ENCODE measurements at regions not wholly inside any gene's neighbourhood (a gene's known extent, or its start where the extent isn't known, plus 50 kb on each side); places are given as distances from the start of the nearest gene placed in this dataset.

GRCh38 chr16:6932871-6933385 lies 399.7 kb upstream of the RBFOX1 start:
- no peak overlapping the region for H3K27ac ChIP-seq (ENCODE audit: low read depth in 2 of 2, low read length in 2 of 2)
- no peak overlapping the region for H3K9ac ChIP-seq (ENCODE audit: low read depth in 1 of 2, low read length in 2 of 2)
- no peaks in the 10 kb centered on the region for H3K27me3 ChIP-seq (ENCODE audit: control insufficient read depth in 2 of 2, insufficient read depth in 2 of 2, low read length in 2 of 2)
- no peaks in the 10 kb centered on the region for H3K36me3 ChIP-seq (ENCODE audit: control insufficient read depth in 2 of 2, insufficient read depth in 2 of 2, low read length in 2 of 2)
- H3K4me1 ChIP-seq (ENCODE audit: control insufficient read depth in 2 of 2, insufficient read depth in 2 of 2, low read length in 2 of 2), result no peaks in the 10 kb centered on the region
- no peak overlapping the region for H3K4me3 ChIP-seq (ENCODE audit: low read length in 2 of 2)
- no peaks in the 10 kb centered on the region for H3K9me3 ChIP-seq (ENCODE audit: control insufficient read depth in 2 of 2, low read length in 2 of 2)

- Histone ChIP-seq H3K4me3 (ENCODE audit: low read length in 2 of 2) (no peak overlapping the region), H3K27me3 (ENCODE audit: control insufficient read depth in 2 of 2, insufficient read depth in 2 of 2, low read length in 2 of 2) (no peaks in the 10 kb centered on the region), H3K27ac (ENCODE audit: low read depth in 2 of 2, low read length in 2 of 2) (no peak overlapping the region), H3K9ac (ENCODE audit: low read depth in 1 of 2, low read length in 2 of 2) (no peak overlapping the region), H3K36me3 (ENCODE audit: control insufficient read depth in 2 of 2, insufficient read depth in 2 of 2, low read length in 2 of 2) (no peaks in the 10 kb centered on the region), H3K9me3 (ENCODE audit: control insufficient read depth in 2 of 2, low read length in 2 of 2) (no peaks in the 10 kb centered on the region), H3K4me1 (ENCODE audit: control insufficient read depth in 2 of 2, insufficient read depth in 2 of 2, low read length in 2 of 2) (no peaks in the 10 kb centered on the region)
These were observed 402.8 kb upstream of the RBFOX1 start for GRCh38 chr16:6929868-6930267.

- Histone ChIP-seq H3K9me3 (ENCODE audit: control insufficient read depth in 2 of 2, low read length in 2 of 2) (no peaks in the 10 kb centered on the region), H3K27ac (ENCODE audit: low read depth in 2 of 2, low read length in 2 of 2) (no peak overlapping the region), H3K27me3 (ENCODE audit: control insufficient read depth in 2 of 2, insufficient read depth in 2 of 2, low read length in 2 of 2) (no peaks in the 10 kb centered on the region), H3K36me3 (ENCODE audit: control insufficient read depth in 2 of 2, insufficient read depth in 2 of 2, low read length in 2 of 2) (no peaks in the 10 kb centered on the region), H3K4me3 (ENCODE audit: low read length in 2 of 2) (no peak overlapping the region), H3K4me1 (ENCODE audit: control insufficient read depth in 2 of 2, insufficient read depth in 2 of 2, low read length in 2 of 2) (no peaks in the 10 kb centered on the region), H3K9ac (ENCODE audit: low read depth in 1 of 2, low read length in 2 of 2) (no peak overlapping the region)
These were observed 405.9 kb upstream of the RBFOX1 start for GRCh38 chr16:6926762-6927161.

- H3K27ac ChIP-seq (ENCODE audit: low read depth in 2 of 2, low read length in 2 of 2), result no peak overlapping the region
- H3K9me3 ChIP-seq (ENCODE audit: control insufficient read depth in 2 of 2, low read length in 2 of 2), result no peaks in the 10 kb centered on the region
- no peaks in the 10 kb centered on the region for H3K27me3 ChIP-seq (ENCODE audit: control insufficient read depth in 2 of 2, insufficient read depth in 2 of 2, low read length in 2 of 2)
- no peaks in the 10 kb centered on the region for H3K4me1 ChIP-seq (ENCODE audit: control insufficient read depth in 2 of 2, insufficient read depth in 2 of 2, low read length in 2 of 2)
- no peaks in the 10 kb centered on the region for H3K36me3 ChIP-seq (ENCODE audit: control insufficient read depth in 2 of 2, insufficient read depth in 2 of 2, low read length in 2 of 2)
- no peak overlapping the region for H3K9ac ChIP-seq (ENCODE audit: low read depth in 1 of 2, low read length in 2 of 2)
- H3K4me3 ChIP-seq (ENCODE audit: low read length in 2 of 2), result no peak overlapping the region
These were observed 406.3 kb upstream of the RBFOX1 start for GRCh38 chr16:6926341-6926740.

- Histone ChIP-seq H3K4me1 (ENCODE audit: control insufficient read depth in 2 of 2, insufficient read depth in 2 of 2, low read length in 2 of 2) (no peaks in the 10 kb centered on the region), H3K36me3 (ENCODE audit: control insufficient read depth in 2 of 2, insufficient read depth in 2 of 2, low read length in 2 of 2) (no peaks in the 10 kb centered on the region), H3K9ac (ENCODE audit: low read depth in 1 of 2, low read length in 2 of 2) (no peak overlapping the region), H3K27ac (ENCODE audit: low read depth in 2 of 2, low read length in 2 of 2) (no peak overlapping the region), H3K4me3 (ENCODE audit: low read length in 2 of 2) (no peak overlapping the region), H3K9me3 (ENCODE audit: control insufficient read depth in 2 of 2, low read length in 2 of 2) (peaks cover 0 to 3% of the 10 kb centered on the region in 2 donors), H3K27me3 (ENCODE audit: control insufficient read depth in 2 of 2, insufficient read depth in 2 of 2, low read length in 2 of 2) (no peaks in the 10 kb centered on the region)
These were observed 414.0 kb upstream of the RBFOX1 start for GRCh38 chr16:6918646-6919045.

- Histone ChIP-seq H3K27me3 (ENCODE audit: control insufficient read depth in 2 of 2, insufficient read depth in 2 of 2, low read length in 2 of 2) (no peaks in the 10 kb centered on the region), H3K4me1 (ENCODE audit: control insufficient read depth in 2 of 2, insufficient read depth in 2 of 2, low read length in 2 of 2) (no peaks in the 10 kb centered on the region), H3K9me3 (ENCODE audit: control insufficient read depth in 2 of 2, low read length in 2 of 2) (peaks cover 0 to 3% of the 10 kb centered on the region in 2 donors), H3K9ac (ENCODE audit: low read depth in 1 of 2, low read length in 2 of 2) (no peak overlapping the region), H3K27ac (ENCODE audit: low read depth in 2 of 2, low read length in 2 of 2) (no peak overlapping the region), H3K36me3 (ENCODE audit: control insufficient read depth in 2 of 2, insufficient read depth in 2 of 2, low read length in 2 of 2) (no peaks in the 10 kb centered on the region), H3K4me3 (ENCODE audit: low read length in 2 of 2) (no peak overlapping the region)
These were observed 415.7 kb upstream of the RBFOX1 start for GRCh38 chr16:6916946-6917345.

- Histone ChIP-seq H3K4me1 (ENCODE audit: control insufficient read depth in 2 of 2, insufficient read depth in 2 of 2, low read length in 2 of 2) (no peaks in the 10 kb centered on the region), H3K9me3 (ENCODE audit: control insufficient read depth in 2 of 2, low read length in 2 of 2) (peaks cover 0 to 1% of the 10 kb centered on the region in 2 donors), H3K27ac (ENCODE audit: low read depth in 2 of 2, low read length in 2 of 2) (no peak overlapping the region), H3K9ac (ENCODE audit: low read depth in 1 of 2, low read length in 2 of 2) (no peak overlapping the region), H3K36me3 (ENCODE audit: control insufficient read depth in 2 of 2, insufficient read depth in 2 of 2, low read length in 2 of 2) (no peaks in the 10 kb centered on the region), H3K27me3 (ENCODE audit: control insufficient read depth in 2 of 2, insufficient read depth in 2 of 2, low read length in 2 of 2) (no peaks in the 10 kb centered on the region), H3K4me3 (ENCODE audit: low read length in 2 of 2) (no peak overlapping the region)
These were observed 419.1 kb upstream of the RBFOX1 start for GRCh38 chr16:6913566-6913965.

GRCh38 chr16:6910301-6910700 lies 422.3 kb upstream of the RBFOX1 start:
- Histone ChIP-seq H3K4me3 (ENCODE audit: low read length in 2 of 2) (no peak overlapping the region), H3K9me3 (ENCODE audit: control insufficient read depth in 2 of 2, low read length in 2 of 2) (no peaks in the 10 kb centered on the region), H3K36me3 (ENCODE audit: control insufficient read depth in 2 of 2, insufficient read depth in 2 of 2, low read length in 2 of 2) (no peaks in the 10 kb centered on the region), H3K9ac (ENCODE audit: low read depth in 1 of 2, low read length in 2 of 2) (no peak overlapping the region), H3K27me3 (ENCODE audit: control insufficient read depth in 2 of 2, insufficient read depth in 2 of 2, low read length in 2 of 2) (no peaks in the 10 kb centered on the region), H3K4me1 (ENCODE audit: control insufficient read depth in 2 of 2, insufficient read depth in 2 of 2, low read length in 2 of 2) (no peaks in the 10 kb centered on the region), H3K27ac (ENCODE audit: low read depth in 2 of 2, low read length in 2 of 2) (no peak overlapping the region)

- Histone ChIP-seq H3K27ac (ENCODE audit: low read depth in 2 of 2, low read length in 2 of 2) (no peak overlapping the region), H3K36me3 (ENCODE audit: control insufficient read depth in 2 of 2, insufficient read depth in 2 of 2, low read length in 2 of 2) (no peaks in the 10 kb centered on the region), H3K4me1 (ENCODE audit: control insufficient read depth in 2 of 2, insufficient read depth in 2 of 2, low read length in 2 of 2) (no peaks in the 10 kb centered on the region), H3K9ac (ENCODE audit: low read depth in 1 of 2, low read length in 2 of 2) (no peak overlapping the region), H3K9me3 (ENCODE audit: control insufficient read depth in 2 of 2, low read length in 2 of 2) (no peaks in the 10 kb centered on the region), H3K27me3 (ENCODE audit: control insufficient read depth in 2 of 2, insufficient read depth in 2 of 2, low read length in 2 of 2) (no peaks in the 10 kb centered on the region), H3K4me3 (ENCODE audit: low read length in 2 of 2) (no peak overlapping the region)
These were observed 427.0 kb upstream of the RBFOX1 start for GRCh38 chr16:6905601-6906000.

- H3K4me1 ChIP-seq (ENCODE audit: control insufficient read depth in 2 of 2, insufficient read depth in 2 of 2, low read length in 2 of 2), result no peaks in the 10 kb centered on the region
- H3K9me3 ChIP-seq (ENCODE audit: control insufficient read depth in 2 of 2, low read length in 2 of 2), result no peaks in the 10 kb centered on the region
- no peaks in the 10 kb centered on the region for H3K27me3 ChIP-seq (ENCODE audit: control insufficient read depth in 2 of 2, insufficient read depth in 2 of 2, low read length in 2 of 2)
- no peak overlapping the region for H3K27ac ChIP-seq (ENCODE audit: low read depth in 2 of 2, low read length in 2 of 2)
- no peaks in the 10 kb centered on the region for H3K36me3 ChIP-seq (ENCODE audit: control insufficient read depth in 2 of 2, insufficient read depth in 2 of 2, low read length in 2 of 2)
- H3K4me3 ChIP-seq (ENCODE audit: low read length in 2 of 2), result no peak overlapping the region
- H3K9ac ChIP-seq (ENCODE audit: low read depth in 1 of 2, low read length in 2 of 2), result no peak overlapping the region
These were observed 429.0 kb upstream of the RBFOX1 start for GRCh38 chr16:6903671-6904070.

GRCh38 chr16:6898896-6899295 lies 433.7 kb upstream of the RBFOX1 start:
- Histone ChIP-seq H3K4me3 (ENCODE audit: low read length in 2 of 2) (no peak overlapping the region), H3K9me3 (ENCODE audit: control insufficient read depth in 2 of 2, low read length in 2 of 2) (no peaks in the 10 kb centered on the region), H3K27ac (ENCODE audit: low read depth in 2 of 2, low read length in 2 of 2) (no peak overlapping the region), H3K4me1 (ENCODE audit: control insufficient read depth in 2 of 2, insufficient read depth in 2 of 2, low read length in 2 of 2) (no peaks in the 10 kb centered on the region), H3K36me3 (ENCODE audit: control insufficient read depth in 2 of 2, insufficient read depth in 2 of 2, low read length in 2 of 2) (no peaks in the 10 kb centered on the region), H3K9ac (ENCODE audit: low read depth in 1 of 2, low read length in 2 of 2) (no peak overlapping the region), H3K27me3 (ENCODE audit: control insufficient read depth in 2 of 2, insufficient read depth in 2 of 2, low read length in 2 of 2) (no peaks in the 10 kb centered on the region)
